ENCODE measurements at regions not wholly inside any gene's neighbourhood (a gene's known extent, or its start where the extent isn't known, plus 50 kb on each side); places are given as distances from the start of the nearest gene placed in this dataset.
"Not testable (repeated sequence)": the region's sequence is repeated elsewhere in the genome, so short reads cannot be mapped to it uniquely, and the experiment has no call there.

DNA sequence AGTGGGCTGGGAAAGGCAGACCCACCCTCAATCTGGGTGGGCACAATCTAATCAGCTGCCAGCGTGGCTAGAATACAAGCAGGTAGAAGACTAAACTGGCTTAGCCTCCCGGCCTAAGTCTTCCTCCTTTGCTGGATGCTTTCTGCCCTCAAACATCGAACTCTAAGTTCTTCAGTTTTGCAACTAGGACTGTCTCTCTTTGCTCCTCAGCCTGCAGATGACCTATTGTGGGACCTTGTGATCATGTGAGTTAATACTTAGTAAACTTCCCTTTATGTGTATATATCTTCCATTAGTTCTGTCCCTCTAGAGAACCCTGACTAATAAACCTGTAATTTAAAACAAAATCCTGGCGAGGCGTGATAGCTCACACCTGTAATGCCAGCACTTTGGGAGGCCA lies 51.8 kb upstream of the SLC39A8 start:
- DNase-seq: not testable (repeated sequence)

DNA sequence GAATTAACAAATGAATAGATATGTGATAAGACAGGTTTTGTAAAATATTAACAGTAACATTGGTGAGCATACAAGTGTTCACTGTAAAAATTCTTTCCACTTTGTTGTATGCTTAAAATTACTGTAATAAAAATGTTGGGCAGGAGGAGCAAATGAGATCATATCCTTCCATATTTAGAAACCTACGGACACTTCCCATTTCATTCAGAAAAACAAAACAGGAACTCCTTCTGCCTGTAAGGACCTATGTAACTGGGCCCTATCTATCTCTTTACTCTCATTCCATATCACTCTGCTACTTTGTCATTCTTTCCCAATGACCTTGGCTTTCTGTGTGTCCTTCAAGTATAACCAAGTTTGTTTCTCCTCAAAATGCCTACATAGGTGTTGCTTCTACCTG lies 53.7 kb upstream of the SLC39A8 start:
- no peak for DNase-seq

DNA sequence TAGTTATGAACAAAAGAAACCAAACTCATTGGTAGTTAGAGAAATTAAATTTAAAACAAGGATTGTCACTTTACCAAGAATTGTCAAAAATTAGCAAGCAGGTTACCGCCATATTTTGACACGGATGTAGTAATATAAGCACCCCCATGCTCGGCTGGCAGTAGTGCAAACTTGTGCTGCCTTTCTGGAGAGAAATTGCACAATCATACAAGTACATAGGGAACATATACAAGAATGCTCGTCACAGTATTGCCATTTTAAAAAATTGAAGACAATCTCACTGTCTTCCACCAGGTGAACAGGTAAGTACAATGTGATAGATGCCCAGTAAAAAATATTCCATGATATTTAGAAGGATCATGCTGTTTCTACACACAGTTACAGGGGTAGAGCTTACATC lies 55.6 kb upstream of the SLC39A8 start:
- DNase-seq: no peak

DNA sequence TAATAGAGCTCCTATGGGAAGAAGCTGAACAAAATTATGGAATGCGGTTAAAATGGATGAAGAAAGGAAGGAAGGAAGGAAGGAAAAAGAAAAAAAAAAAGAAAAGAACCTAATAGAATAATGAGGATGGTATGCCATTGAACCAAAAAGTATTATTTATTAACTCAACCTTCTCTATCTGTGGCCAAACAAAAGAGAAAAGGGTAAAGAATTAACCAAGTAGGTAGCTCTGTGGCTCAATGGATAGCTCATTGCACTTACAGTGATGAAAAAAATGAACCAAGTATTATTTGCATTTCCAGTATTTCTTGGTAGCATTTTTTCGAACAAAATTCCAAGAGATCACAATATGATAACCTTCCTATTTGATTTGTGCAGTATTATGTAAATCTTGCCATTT lies 56.9 kb upstream of the SLC39A8 start:
- no peak for DNase-seq

DNA sequence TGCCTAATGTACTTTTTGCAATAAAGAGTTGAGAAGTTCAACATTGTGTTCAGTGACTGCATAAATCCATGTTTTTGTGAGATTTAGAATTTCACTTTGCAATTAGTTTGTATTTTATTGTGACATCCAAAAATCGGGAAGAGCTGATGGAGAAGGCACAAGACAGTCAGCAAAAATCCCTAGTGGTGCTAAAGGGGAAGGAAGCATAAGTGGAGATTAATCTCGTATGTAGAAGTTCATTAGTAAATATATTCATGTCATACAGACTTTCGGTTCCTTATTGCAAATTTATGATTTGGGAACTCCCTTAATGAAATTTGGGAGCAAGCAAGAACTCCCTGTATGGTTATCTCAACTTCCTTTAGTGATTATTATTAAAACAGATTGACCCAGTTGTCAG lies 57.8 kb upstream of the SLC39A8 start:
- DNase-seq: no peak

DNA sequence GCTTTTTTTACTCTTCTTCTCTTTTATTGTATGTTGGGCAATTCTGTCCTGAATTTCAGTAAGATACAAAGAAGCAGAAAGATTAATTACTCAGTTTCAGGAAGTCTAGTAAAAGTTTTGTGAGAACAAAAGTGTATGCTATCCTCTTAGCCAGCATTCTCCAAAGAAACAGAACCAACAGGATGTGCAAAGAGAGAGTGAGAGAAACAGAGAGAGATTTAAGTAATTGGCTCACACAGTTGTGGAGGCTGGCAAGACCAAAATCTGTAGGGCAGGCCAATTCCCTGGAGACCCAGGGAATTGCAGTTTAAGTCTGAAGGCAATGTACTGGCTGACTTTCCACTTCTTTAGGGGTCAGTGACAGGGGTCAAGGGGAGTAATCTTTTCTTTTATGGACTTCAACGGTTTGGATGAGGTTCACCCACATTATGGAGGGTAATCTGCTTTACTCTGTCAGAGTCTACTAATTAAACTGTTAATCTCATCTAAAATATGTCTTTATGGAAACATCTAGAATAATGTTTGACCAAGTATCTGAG lies 59.2 kb upstream of the SLC39A8 start:
- no peak for DNase-seq

DNA sequence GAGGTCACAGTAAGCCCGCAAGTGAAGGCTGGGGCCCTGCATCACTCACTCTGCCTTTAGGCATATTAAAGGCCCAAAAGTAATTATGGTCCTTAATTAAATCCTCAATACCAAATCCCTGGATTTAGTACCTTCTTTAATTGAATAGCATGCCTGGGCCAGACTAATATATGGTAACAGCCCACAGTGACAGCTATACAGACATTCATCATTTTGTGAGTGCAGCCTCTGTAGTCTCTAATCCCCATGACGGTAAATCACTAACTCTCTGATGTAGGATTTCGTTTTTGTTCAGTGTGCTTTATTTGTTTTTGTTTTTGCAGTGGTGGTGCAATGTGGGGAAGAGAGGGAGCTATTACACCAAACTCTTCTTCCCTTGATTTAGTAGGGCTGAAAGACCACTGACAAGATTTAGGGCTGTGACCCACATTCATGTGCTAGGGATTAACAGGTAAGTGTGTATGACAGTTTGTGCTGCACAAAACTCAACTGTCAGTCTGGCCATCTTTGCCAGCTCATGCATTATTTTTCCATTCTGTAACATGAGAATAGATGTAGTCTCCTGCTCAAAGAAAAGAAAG lies 60.6 kb upstream of the SLC39A8 start:
- no peak for DNase-seq

DNA sequence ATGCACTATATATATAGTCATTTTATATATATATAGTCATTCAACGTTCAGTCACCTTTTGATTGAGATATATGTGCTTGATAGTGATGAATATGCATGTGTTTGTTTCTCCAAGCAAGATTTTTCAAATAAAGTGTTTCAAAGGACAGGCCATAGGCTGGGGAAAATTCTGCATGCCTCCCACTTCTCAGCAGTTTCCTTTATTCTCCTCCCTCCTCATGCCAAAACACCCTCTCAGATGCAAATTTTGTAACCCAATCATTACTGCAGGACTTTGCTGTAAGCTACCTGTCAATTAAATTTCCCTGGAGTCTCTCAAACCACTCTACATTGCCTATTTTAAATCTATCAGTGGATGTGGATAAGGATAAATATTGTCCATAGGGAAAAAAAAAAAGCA lies 65.6 kb upstream of the SLC39A8 start:
- not testable (repeated sequence) for DNase-seq

DNA sequence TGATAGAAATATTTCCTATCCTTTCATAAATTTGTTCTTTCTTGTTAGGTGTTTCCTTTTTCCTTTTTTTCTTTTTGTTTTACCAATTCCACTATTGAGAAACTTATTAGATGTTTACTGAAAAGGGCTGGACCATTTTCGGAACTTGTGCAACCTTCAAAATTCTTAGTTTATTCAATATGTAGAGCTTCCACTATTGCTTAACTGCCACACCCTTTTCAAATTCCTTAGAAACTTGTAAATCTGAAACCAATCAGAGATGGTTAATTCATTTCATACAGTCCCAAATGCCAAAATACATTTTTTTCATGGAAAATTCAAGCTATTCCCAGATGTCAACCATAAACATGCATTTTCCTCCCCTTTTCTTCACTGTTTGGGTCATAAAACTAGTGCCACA lies 66.1 kb upstream of the SLC39A8 start:
- DNase-seq: no peak

DNA sequence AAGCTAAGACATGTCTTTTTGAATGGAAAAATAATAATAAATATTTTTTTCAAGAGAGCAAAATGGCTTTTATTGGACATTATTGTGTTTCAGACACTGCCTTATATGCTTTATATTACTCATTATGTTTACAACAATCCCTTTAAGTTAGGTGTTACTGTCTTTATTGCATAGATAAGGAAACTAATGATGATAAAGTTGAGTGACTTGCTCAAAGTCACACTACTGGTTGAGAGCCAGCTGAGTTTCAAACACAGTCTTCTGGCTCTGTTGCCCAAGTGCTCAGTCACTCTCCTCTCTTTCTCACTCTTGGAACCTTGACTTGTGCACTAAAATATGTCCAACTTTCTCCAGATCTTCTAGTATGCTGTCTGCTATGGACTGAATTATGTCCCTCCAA lies 71.5 kb upstream of the SLC39A8 start:
- DNase-seq: no peak

DNA sequence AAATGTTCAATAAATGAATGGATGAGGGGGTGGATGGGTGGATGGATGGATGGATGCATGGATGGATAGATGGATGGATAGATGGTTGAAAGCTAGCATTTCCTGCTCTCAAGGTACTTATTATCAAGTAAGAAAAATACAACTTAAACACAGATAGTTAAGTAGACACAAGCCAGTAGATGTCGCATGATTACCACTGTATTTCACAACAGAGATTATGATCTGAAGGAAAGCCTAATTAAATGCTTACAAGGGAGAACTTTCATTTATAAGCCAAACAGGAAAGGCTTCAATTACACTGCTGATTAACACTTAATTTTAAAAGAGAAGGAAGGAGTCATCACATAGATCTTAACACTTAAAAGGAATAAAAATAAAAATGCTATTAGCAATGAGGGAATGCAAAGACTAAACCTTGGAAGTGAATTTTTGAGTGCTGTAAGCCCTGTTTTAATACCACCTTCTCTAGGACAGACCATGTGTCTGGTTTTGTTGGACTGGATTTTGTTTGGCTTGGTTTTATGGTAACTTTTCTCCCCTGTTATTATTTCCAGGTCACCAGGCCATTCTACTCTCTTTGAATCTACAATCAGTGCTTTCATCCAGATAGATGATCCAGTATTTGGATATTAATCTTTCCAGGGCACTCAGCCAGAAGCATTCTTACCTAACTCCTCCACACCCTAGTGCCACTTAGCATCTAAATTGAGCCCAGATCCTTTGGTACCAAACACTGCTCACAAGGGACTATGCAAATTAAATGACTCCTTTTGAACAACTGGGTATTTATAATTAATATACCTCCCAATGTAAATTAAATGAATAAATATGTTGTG lies 75.5 kb upstream of the SLC39A8 start:
- DNase-seq: peak; percentile 36

DNA sequence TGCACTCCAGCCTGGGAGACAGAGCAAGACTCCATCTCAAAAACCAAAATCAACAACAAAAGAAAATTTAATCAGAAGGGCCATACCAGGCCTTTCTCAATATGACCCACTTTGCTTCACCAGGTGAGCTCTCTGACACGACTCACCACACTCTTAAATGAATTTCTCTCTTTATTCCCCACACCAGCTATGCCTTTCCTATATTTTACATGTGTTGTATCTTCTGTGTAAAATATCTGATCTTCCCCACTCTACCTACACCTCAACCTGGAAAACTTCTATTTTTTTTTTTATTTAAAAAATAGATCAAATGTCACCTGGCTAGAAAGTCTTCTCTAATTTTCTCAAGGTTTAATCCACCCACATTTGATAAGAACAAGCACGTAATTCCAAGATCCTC lies 77.6 kb upstream of the SLC39A8 start:
- DNase-seq: no peak

DNA sequence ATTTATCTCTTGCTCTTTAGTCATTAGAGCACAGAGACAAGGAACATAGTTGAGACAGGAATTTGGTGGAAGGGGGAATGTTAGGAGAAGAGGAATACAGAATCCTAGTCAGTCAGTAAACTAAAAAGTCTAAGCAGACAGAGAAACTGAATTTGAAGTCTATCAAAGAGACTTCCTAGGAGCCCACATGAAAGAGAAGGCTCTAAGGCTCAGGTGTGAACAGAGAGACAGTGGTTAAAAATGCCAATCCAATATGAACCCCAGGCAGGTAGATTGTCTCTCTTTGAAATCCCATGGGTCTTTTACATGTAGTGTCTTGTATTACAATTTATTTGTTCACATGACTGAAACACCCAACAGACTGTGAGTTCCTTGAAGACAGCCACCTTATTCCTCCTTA lies 77.8 kb upstream of the NFKB1 start:
- no peak for DNase-seq

DNA sequence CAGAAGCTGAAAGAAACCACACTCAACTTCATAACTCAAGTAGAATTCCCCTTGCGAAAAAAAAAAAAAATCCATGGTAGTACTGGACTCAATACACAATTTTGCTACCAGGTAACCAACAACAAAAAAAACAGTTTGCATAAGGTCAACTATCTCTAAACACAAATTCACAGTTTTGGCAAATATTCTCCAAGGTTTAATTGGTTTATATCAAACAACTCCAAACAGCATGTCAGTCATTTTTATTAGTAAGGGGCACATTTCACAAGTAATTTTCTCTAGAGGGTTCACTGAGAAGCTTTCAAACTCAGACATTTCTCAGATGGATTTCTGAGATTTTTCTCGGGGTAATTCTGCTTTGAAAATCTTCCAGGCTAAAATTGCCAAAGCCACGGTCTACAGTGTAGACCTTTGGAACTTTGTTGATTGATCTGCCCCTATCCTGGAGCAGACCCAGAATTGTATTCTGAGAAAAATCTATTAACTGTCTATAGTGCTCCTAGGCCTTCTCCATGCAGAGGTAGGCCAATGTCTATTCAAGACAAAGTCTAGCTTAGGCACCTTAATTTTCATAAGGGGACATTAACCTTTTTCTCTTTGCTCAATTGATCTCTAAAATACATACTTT lies 73.7 kb upstream of the NFKB1 start:
- DNase-seq: no peak

DNA sequence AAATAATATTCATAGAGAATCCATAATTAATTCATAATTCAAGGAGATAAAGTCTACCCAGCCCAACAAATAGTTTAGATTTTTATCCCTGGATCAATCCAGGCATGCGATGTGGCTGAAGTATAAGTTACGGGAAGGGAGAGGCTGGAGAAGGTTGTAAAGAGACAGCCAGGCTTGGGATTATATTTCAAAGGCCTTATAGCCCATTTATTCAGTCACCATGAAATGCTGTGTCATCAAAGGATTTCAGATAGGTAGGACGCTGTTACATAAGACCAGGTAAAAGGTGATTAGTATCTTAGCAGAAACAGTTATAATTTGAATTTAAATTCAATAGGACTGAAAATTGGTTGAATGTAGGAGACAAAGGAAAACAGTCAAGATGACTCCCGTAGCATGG lies 73.0 kb upstream of the NFKB1 start:
- no peak for DNase-seq

DNA sequence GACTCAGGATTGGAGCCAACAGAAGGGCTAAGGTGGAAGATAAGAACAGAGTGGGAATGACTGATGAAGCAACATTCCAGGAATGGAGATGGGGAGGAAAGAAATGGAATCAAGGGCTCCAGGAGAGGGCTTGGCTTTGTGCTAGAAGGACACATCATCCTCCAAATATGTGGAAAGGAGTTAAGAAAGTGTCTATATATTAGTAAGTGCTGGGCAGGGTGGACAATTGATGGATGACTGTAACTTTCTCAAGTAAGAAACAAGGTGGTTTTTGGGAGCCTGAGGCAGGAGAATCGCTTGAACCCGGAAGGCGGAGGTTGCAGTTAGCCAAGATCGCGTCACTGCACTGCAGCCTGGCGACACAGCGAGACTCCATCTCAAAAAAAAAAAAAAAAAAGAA lies 71.6 kb upstream of the NFKB1 start:
- no peak for DNase-seq

DNA sequence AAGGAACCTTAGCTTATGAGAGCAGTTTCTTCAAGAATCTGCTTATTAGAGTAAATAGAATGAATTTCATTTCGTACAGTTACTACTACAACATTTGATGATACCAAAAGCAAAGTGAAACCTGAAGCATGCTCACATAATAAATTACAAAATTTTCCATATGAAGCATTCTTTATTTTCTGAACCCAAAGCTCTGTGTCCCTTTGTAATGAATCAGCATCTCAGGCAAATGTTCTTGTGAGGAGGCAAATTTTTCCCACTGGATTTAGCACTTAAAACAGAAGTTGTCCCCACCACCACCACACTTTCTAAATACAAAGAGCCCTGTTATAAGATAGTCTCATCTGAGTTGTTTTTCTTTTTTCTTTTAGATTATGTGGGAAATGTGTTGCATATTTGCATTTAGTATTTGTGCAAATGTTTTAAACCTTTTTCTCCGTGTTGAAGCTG lies 70.7 kb upstream of the NFKB1 start:
- peak; percentile 17 for DNase-seq

DNA sequence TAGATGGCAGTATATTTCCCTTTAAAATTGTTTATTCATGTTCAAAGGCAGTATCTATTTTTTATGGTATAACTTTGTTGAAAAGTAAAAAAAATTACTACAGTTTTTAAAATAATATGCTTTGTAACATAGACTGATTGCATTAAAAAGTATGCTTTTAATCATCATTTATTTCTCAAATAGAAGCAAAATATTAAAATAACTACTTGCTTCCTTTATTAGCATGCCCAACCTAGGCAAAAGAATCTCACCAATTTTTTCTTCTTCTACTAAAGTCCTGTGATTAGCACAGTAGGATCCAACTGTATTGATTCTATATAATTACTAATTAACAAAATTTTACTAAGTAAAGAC lies 69.6 kb upstream of the NFKB1 start:
- no peak for DNase-seq

DNA sequence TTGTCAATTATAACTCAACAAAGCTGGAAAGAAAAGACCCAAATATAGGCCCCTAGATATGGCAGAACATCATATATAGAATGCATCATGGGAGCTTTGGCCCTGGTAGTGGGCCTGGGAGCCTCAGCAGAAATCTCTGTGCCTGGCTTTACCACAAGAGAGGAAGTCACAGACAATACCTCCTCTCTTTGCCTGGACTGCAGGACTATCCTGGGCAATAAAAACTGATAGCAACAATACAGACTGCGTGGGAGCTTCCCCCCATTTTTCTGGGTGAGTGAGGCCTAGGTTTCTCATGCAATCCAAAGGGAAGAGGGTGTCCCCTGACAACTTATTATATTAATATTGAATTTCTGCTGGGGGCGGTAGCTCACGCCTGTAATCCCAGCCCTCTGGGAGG lies 64.0 kb upstream of the NFKB1 start:
- no peak for DNase-seq

DNA sequence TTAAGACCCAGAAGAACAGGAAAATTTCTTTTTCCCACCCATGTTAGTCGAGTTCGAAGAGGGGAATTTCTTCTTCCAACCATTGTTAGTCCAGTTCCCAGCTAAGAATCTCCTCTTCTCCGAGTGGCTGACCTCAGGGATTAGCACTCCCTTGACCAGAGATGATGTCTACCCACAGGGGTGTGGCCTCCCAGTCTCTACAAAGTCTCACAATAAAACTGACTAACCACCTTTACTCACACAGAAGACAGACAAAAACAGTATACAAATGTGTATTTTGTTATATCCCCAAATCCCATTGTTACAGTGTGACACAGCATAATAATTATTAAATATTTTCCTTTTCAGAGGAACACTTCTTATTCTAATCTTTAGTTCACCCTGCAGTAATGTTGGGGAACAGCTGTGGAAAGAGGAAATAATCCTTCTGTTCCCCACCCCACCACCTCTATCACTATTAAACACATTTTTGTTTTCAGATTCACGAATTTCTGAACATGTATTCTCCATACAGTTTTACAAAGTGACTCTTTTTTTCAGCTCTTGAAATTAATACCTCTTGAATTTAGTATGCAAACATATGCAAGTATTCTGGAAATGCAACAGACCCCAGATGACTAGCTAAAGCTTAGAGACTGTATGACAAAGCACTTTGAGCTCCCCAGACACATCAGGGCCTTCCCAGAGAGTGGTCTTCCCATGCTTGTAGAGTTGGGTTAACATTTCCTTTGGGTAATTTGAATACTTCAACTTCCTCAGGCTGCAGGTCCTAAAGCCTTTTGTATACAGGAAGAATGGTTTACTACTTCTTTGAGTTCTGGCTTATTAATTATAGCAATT lies 62.5 kb upstream of the NFKB1 start:
- DNase-seq: no peak

DNA sequence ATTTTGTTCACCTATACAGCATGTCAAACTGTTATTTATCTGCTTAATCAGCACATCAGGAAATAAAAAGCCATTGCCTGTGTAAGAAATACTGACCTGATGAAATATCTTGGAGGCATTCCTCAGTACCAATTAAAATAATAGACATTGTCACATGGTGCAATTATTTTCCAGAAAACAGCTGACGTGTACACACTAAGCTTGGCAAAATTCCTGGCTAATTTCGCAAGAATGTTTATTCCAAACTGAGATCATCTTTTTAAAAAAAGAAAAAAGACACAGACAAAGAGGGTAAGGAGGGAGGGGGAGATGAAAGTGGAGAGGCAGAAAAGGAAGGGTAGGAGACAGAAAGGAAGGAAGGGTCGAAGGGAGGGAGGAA lies 61.9 kb upstream of the NFKB1 start:
- peak; percentile 63 for DNase-seq

DNA sequence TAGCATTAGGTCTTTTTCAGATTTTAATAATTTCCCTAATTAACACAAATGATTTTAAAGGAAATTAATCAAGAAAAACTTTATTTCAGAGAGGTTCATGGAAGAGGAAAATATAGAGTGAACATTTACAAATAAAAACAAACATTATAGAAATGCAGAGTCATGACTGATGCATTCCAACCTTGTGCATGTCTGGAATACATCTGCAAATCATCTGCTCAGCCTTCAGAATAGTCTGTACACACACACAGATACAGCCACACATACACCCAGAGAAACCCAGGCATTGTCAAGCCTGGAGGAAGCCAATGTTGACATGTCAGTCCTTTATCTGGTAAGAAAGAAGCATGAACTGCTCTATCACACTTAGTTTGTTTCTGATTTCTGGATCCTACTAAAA lies 61.3 kb upstream of the NFKB1 start:
- no peak for DNase-seq

DNA sequence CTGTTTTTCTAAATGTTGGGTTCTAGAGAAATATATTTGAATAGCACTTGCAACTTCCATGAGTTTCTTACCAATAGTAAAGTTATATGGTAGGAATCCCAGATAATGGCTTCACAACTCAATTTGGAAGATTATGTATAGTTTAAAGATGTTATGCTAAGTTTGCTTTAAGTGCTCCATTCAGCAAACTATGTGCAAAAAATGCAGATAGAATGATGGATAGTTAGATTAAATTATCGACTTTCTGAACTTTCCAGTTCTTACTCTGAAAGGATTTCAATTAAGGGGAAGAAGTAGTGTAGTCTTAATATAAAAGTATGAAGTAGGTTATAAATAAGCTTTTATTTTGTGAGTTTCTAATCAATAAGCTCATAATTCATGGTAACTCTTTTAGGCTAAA lies 60.7 kb upstream of the NFKB1 start:
- DNase-seq: no peak
